ENCODE measurements at regions not wholly inside any gene's neighbourhood (a gene's known extent, or its start where the extent isn't known, plus 50 kb on each side); places are given as distances from the start of the nearest gene placed in this dataset.

DNA sequence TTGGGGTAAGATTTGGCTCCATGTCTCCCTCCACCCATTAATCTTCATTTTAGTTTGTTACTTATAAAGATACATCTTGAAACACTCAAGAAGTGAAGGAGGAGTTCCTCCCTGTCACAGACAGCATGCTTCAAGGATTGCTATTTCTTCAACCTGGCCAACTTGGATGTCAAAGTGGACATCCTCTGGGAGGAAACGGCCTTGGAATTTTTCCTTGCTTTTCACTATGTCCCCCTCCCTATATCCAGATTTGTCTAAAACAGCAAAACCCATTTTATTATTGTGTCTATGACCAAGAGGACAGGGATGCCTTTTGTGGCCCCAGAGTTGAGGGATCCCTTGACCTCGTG lies 242.9 kb downstream of the LPIN1 start:
- 59 to 66% methylated on average over 2 of the region's 2 CpGs for WGBS, 2 donors
- intact Hi-C loops (cut with DNase I; ENCODE audit: low total_unique reads), result no loop called here
- Histone ChIP-seq H3K4me1 (no peaks in the 10 kb centered on the region), H3K9me3 (no peaks in the 10 kb centered on the region), H3K4me3 (no peak overlapping the region), H3K36me3 (ENCODE audit: low read depth, missing control alignments) (no peaks in the 10 kb centered on the region), H3K27ac (no peak overlapping the region), H3K27me3 (no peaks in the 10 kb centered on the region)
- TF ChIP-seq, protein P1, sequence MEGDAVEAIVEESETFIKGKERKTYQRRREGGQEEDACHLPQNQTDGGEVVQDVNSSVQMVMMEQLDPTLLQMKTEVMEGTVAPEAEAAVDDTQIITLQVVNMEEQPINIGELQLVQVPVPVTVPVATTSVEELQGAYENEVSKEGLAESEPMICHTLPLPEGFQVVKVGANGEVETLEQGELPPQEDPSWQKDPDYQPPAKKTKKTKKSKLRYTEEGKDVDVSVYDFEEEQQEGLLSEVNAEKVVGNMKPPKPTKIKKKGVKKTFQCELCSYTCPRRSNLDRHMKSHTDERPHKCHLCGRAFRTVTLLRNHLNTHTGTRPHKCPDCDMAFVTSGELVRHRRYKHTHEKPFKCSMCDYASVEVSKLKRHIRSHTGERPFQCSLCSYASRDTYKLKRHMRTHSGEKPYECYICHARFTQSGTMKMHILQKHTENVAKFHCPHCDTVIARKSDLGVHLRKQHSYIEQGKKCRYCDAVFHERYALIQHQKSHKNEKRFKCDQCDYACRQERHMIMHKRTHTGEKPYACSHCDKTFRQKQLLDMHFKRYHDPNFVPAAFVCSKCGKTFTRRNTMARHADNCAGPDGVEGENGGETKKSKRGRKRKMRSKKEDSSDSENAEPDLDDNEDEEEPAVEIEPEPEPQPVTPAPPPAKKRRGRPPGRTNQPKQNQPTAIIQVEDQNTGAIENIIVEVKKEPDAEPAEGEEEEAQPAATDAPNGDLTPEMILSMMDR (IDR thresholded peaks at IDR 0.05), result no peak
- TF ChIP-seq POLR2A (IDR thresholded peaks at IDR 0.05), result no peak
- no peak for DNase-seq

DNA sequence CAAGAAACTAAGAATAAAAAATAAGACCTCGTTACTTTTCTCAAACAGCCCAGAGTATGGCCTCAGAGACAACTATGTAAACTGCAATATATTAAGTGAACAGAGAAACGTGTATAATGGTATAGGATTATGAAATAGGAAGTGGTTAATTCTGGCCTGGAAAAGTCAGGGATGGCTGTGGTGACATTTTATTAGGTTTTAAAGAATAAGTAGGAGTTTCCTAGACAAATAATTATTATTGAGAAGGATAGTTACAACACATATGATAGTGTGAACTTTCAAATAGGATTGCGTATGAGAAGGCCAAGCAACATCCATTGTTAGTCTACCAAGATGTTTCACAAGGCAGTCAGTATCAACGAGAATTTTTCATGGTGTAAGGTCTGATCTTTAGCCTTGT lies 244.1 kb downstream of the LPIN1 start:
- H3K4me3 ChIP-seq, result no peak overlapping the region
- WGBS, 2 donors, result 82 to 92% methylated on average over 4 of the region's 4 CpGs
- TF ChIP-seq POLR2A (IDR thresholded peaks at IDR 0.05), result no peak
- TF ChIP-seq, protein P1 (IDR thresholded peaks at IDR 0.05), result no peak
- H3K9me3 ChIP-seq, result no peaks in the 10 kb centered on the region
- no peaks in the 10 kb centered on the region for H3K36me3 ChIP-seq (ENCODE audit: low read depth, missing control alignments)
- no peak for DNase-seq
- no peaks in the 10 kb centered on the region for H3K27me3 ChIP-seq
- H3K27ac ChIP-seq, result no peak overlapping the region
- H3K4me1 ChIP-seq, result no peaks in the 10 kb centered on the region
- intact Hi-C loops (cut with DNase I; ENCODE audit: low total_unique reads), result no loop called here

DNA sequence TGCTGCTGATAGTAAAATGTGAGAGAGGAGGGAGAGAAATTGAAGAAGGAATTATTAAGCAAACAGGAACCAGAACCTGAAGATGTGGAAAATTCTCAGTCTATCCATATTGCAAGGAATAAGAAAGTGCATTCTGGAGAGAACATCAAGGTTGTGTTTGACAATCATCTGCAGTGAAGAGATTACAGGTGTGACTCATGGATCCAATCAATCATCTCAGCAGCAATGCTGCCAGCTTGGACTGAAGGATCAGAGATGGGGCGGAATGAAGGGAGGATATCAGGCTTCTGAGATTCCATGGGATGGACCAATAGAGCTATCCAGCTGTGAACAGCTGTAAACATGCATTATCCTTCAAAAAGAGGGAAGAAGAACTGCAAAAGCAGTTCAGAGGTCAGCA lies 247.3 kb downstream of the LPIN1 start:
- 95 to 100% methylated on average over 1 of the region's 1 CpG for WGBS, 2 donors
- Histone ChIP-seq H3K27me3 (no peaks in the 10 kb centered on the region), H3K36me3 (ENCODE audit: low read depth, missing control alignments) (no peaks in the 10 kb centered on the region), H3K27ac (no peak overlapping the region), H3K9me3 (no peaks in the 10 kb centered on the region), H3K4me3 (no peak overlapping the region), H3K4me1 (no peaks in the 10 kb centered on the region)
- no peak for DNase-seq
- TF ChIP-seq POLR2A (IDR thresholded peaks at IDR 0.05), result no peak
- intact Hi-C loops (cut with DNase I; ENCODE audit: low total_unique reads), result no loop called here

DNA sequence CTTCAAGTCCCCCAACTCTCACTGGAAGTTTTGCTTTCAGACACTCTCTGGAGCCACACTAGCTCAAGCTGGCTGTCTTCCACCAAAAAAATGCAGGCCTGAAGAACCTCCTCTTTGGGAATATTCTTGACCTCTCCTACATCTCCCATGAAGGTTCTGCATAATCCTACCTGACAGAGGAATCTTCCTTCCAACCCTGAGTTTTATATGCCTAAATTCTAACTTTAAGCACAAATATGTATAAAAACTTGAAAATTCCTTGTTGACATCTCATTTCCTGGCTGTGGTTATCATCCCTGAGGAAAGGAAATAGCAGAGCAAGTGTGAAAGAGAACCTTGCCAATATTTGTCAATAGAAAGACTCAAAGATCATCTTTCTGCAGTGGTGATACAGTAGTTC lies 249.0 kb downstream of the LPIN1 start:
- Histone ChIP-seq H3K36me3 (ENCODE audit: low read depth, missing control alignments) (no peaks in the 10 kb centered on the region), H3K4me1 (no peaks in the 10 kb centered on the region), H3K9me3 (no peaks in the 10 kb centered on the region), H3K27ac (no peak overlapping the region), H3K27me3 (no peaks in the 10 kb centered on the region), H3K4me3 (no peak overlapping the region)
- DNase-seq, result no peak
- TF ChIP-seq POLR2A (IDR thresholded peaks at IDR 0.05), result no peak
- TF ChIP-seq, protein P1 (IDR thresholded peaks at IDR 0.05), result no peak
- intact Hi-C loops (cut with DNase I; ENCODE audit: low total_unique reads), result no loop called here

DNA sequence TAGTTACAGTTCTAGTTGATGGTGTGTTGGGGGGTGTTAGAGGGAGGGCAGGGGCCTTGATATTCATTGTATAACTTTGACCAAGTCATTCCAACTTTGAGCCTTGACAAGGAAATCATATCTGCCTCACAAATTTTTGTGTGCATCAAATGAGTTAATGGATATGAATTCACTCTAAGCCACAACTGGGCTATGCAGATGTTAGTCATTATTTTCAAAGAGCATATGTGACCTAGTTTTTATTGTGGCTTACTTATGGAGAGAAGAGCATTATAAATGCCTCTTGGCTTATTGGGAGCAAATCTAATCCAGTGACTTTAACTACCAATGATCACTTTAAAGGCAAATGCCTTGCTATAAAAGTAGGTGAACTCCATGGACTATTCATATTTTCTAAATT lies 250.2 kb downstream of the LPIN1 start:
- no peak overlapping the region for H3K27ac ChIP-seq
- no peak for DNase-seq

More for the DNA sequence above, 250.2 kb downstream of the LPIN1 start:
- H3K36me3 ChIP-seq (ENCODE audit: low read depth, missing control alignments), result no peaks in the 10 kb centered on the region
- H3K9me3 ChIP-seq, result no peaks in the 10 kb centered on the region
- H3K27me3 ChIP-seq, result no peaks in the 10 kb centered on the region
- no peak overlapping the region for H3K4me3 ChIP-seq
- H3K4me1 ChIP-seq, result no peaks in the 10 kb centered on the region
- intact Hi-C loops (cut with DNase I; ENCODE audit: low total_unique reads), result no loop called here
- no peak for TF ChIP-seq POLR2A (IDR thresholded peaks at IDR 0.05)
- TF ChIP-seq, protein P1 (IDR thresholded peaks at IDR 0.05), result no peak
